ENCODE measurements at regions not wholly inside any gene's neighbourhood (a gene's known extent, or its start where the extent isn't known, plus 50 kb on each side); places are given as distances from the start of the nearest gene placed in this dataset.

GRCh38 chr6:126803769-126804168, 314.7 kb upstream of the RSPO3 start:
- no peak for TF ChIP-seq CTCF (conservative IDR thresholded peaks at IDR 0.05; ENCODE audit: low read depth in 2 of 2)
- TF ChIP-seq POLR2AphosphoS5 (IDR thresholded peaks at IDR 0.05; ENCODE audit: low read depth): no peak
- TF ChIP-seq EZH2 (IDR thresholded peaks at IDR 0.05; ENCODE audit: low read depth, unreplicated experiment): no peak
- no peak for TF ChIP-seq STAT1 (IDR thresholded peaks at IDR 0.05; ENCODE audit: unreplicated experiment)
- TF ChIP-seq CREB1 (CRISPR knock-in tag; IDR thresholded peaks at IDR 0.05; ENCODE audit: low read depth): no peak
- TF ChIP-seq REST (IDR thresholded peaks at IDR 0.05; ENCODE audit: unreplicated experiment): no peak
- TF ChIP-seq ETS1 (IDR thresholded peaks at IDR 0.05): no peak
- TF ChIP-seq JUNB (IDR thresholded peaks at IDR 0.05; ENCODE audit: unreplicated experiment): no peak
- TF ChIP-seq EZH2phosphoT487 (IDR thresholded peaks at IDR 0.05; ENCODE audit: unreplicated experiment): no peak
- no peak for TF ChIP-seq ZNF331 (CRISPR knock-in tag; IDR thresholded peaks at IDR 0.05; ENCODE audit: low read depth)
